Thyroid gland (tissue), 4 donors: ENCODE measurements at regions not wholly inside any gene's neighbourhood (a gene's known extent, or its start where the extent isn't known, plus 50 kb on each side); places are given as distances from the start of the nearest gene placed in this dataset.

Experiments used
- POLR2A ChIP-seq, 2 donors: fragments of 450-650 bp; IDR thresholded peaks; one replicate each; pipeline ENCODE4 v1.6.1; 2017; ENCODE audit warnings: antibody characterized with exemption in 2 of 2, mild to moderate bottlenecking in 2 of 2, moderate library complexity in 1 of 2
- TF ChIP-seq, protein P1 (sequence below), 6 experiments: fragments of 200-600 bp in 3 of 6; fragments of 450-650 bp in 3 of 6; sonication (generic) in 3 of 6; IDR thresholded peaks; one replicate each; pipeline ENCODE4 v1.5.1; 2016 to 2019; ENCODE audit warnings: antibody characterized with exemption in 6 of 6, mild to moderate bottlenecking in 2 of 6, inconsistent platforms in 1 of 6, moderate library complexity in 1 of 6

DNA sequence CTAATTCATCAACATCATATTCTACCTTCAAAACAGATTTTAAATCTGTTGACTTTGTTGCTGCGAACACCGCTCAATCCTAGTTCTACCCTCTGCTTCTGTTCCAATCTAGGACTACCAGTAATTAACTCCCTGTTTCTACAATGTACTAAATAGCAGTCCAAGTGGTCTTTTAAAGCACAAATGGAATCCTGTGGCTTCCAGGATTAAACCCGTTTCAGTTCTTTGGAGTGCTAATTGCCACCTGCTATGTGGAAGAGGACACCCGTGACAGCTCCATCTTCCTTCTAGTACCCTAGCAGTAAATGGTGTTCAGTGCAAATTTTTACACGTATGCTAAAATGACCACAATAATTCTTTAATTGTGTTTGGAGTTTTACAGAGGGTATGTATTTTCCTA, 232.1 kb downstream of the TDRD3 start:
- TF ChIP-seq, protein P1, sequence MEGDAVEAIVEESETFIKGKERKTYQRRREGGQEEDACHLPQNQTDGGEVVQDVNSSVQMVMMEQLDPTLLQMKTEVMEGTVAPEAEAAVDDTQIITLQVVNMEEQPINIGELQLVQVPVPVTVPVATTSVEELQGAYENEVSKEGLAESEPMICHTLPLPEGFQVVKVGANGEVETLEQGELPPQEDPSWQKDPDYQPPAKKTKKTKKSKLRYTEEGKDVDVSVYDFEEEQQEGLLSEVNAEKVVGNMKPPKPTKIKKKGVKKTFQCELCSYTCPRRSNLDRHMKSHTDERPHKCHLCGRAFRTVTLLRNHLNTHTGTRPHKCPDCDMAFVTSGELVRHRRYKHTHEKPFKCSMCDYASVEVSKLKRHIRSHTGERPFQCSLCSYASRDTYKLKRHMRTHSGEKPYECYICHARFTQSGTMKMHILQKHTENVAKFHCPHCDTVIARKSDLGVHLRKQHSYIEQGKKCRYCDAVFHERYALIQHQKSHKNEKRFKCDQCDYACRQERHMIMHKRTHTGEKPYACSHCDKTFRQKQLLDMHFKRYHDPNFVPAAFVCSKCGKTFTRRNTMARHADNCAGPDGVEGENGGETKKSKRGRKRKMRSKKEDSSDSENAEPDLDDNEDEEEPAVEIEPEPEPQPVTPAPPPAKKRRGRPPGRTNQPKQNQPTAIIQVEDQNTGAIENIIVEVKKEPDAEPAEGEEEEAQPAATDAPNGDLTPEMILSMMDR (IDR thresholded peaks at IDR 0.05), result no peak
- no peak for TF ChIP-seq POLR2A (IDR thresholded peaks at IDR 0.05)
